HepG2 (cell line): ENCODE measurements at regions not wholly inside any gene's neighbourhood (a gene's known extent, or its start where the extent isn't known, plus 50 kb on each side); places are given as distances from the start of the nearest gene placed in this dataset.
A peak's percentile ranks its signal among the peaks of the same experiment; 100 is the strongest.

ENCODE experiments used
- ATAD3A ChIP-seq: sonication (generic); formaldehyde crosslinking; IDR thresholded peaks from 2 replicates; pipeline ENCODE4 v1.4.0; 2020; ENCODE audit warnings: missing genetic modification reagents
- EHMT2 ChIP-seq: fragments of 200-600 bp; sonication (generic); IDR thresholded peaks from 2 replicates; pipeline ENCODE4 v1.7.0; 2017; ENCODE audit warnings: antibody characterized with exemption, low read depth, low read length, borderline replicate concordance
- GATAD2A ChIP-seq: IDR thresholded peaks from 2 replicates; pipeline ENCODE4 v1.6.1; 2016
- GTF3A ChIP-seq: sonication (generic); formaldehyde crosslinking; conservative IDR thresholded peaks from 2 replicates; pipeline ENCODE4 v1.4.0; 2020; ENCODE audit warnings: mild to moderate bottlenecking, missing genetic modification reagents
- HDAC2 ChIP-seq: sonication (generic); formaldehyde crosslinking; IDR thresholded peaks from 2 replicates; pipeline ENCODE4 v1.4.0; 2020; ENCODE audit warnings: missing genetic modification reagents
- IRF2 ChIP-seq: IDR thresholded peaks from 2 replicates; pipeline ENCODE4 v1.6.1; 2018; ENCODE audit warnings: missing genetic modification reagents, missing compliant biosample characterization
- JDP2 ChIP-seq: sonication (generic); formaldehyde crosslinking; IDR thresholded peaks from 2 replicates; pipeline ENCODE4 v1.8.1; 2022; ENCODE audit warnings: missing genetic modification reagents, borderline replicate concordance
- KDM5B ChIP-seq: sonication (generic); formaldehyde crosslinking; IDR thresholded peaks from 2 replicates; pipeline ENCODE4 v1.4.0; 2020; ENCODE audit warnings: missing genetic modification reagents, mild to moderate bottlenecking, borderline replicate concordance
- KLF15 ChIP-seq: sonication (generic); formaldehyde crosslinking; IDR thresholded peaks from 2 replicates; pipeline ENCODE4 v1.8.1; 2023; ENCODE audit warnings: borderline replicate concordance, mild to moderate bottlenecking, inconsistent platforms, missing genetic modification reagents, mixed read lengths
- KLF16 ChIP-seq, 2 experiments: sonication (generic) in 1 of 2; formaldehyde crosslinking in 1 of 2; IDR thresholded peaks; 2 replicates each; pipeline versions ENCODE4 v1.6.1 to v1.8.0; 2016 to 2023; ENCODE audit warnings: missing genetic modification reagents in 2 of 2, missing compliant biosample characterization in 1 of 2
- MAF1 ChIP-seq: sonication (generic); formaldehyde crosslinking; IDR thresholded peaks from 2 replicates; pipeline ENCODE4 v1.5.0; 2020; ENCODE audit warnings: missing genetic modification reagents, borderline replicate concordance
- MYC ChIP-seq: sonication (generic); formaldehyde crosslinking; IDR thresholded peaks from 2 replicates; pipeline ENCODE4 v1.9.0; 2021; ENCODE audit warnings: missing genetic modification reagents, borderline replicate concordance
- REL ChIP-seq: sonication (generic); formaldehyde crosslinking; conservative IDR thresholded peaks from 2 replicates; pipeline ENCODE4 v1.8.0; 2022; ENCODE audit warnings: mild to moderate bottlenecking, missing genetic modification reagents, moderate library complexity
- SP2 ChIP-seq: sonication (generic); formaldehyde crosslinking; IDR thresholded peaks from 2 replicates; pipeline ENCODE4 v1.5.1; 2020; ENCODE audit warnings: mild to moderate bottlenecking, missing genetic modification reagents
- TGIF2 ChIP-seq: IDR thresholded peaks from 2 replicates; pipeline ENCODE4 v1.6.1; 2016; ENCODE audit warnings: control low read depth, missing compliant biosample characterization
- ZNF253 ChIP-seq: sonication (generic); formaldehyde crosslinking; IDR thresholded peaks from 2 replicates; pipeline ENCODE4 v1.8.0; 2022; ENCODE audit warnings: mild to moderate bottlenecking, missing genetic modification reagents, borderline replicate concordance
- ZNF296 ChIP-seq: sonication (generic); formaldehyde crosslinking; conservative IDR thresholded peaks from 2 replicates; pipeline ENCODE4 v1.5.0; 2020; ENCODE audit warnings: mild to moderate bottlenecking, missing genetic modification reagents
- ZNF468 ChIP-seq: sonication (generic); formaldehyde crosslinking; IDR thresholded peaks from 2 replicates; pipeline ENCODE4 v1.8.0; 2022; ENCODE audit warnings: mild to moderate bottlenecking, moderate library complexity, missing genetic modification reagents
- ZNF616 ChIP-seq: sonication (generic); formaldehyde crosslinking; IDR thresholded peaks from 2 replicates; pipeline ENCODE4 v1.5.0; 2020; ENCODE audit warnings: low read depth, mild to moderate bottlenecking, missing genetic modification reagents
- ZNF83 ChIP-seq: sonication (generic); formaldehyde crosslinking; IDR thresholded peaks from 2 replicates; pipeline ENCODE4 v1.4.0; 2020; ENCODE audit warnings: missing genetic modification reagents, mild to moderate bottlenecking, borderline replicate concordance
- TF ChIP-seq, protein P1 (sequence below): sonication (generic); formaldehyde crosslinking; IDR thresholded peaks from 2 replicates; pipeline ENCODE4 v1.4.0; 2020; ENCODE audit warnings: mild to moderate bottlenecking, missing genetic modification reagents
- TF ChIP-seq, protein P2 (sequence below): sonication (generic); formaldehyde crosslinking; IDR thresholded peaks from 2 replicates; pipeline ENCODE4 v1.4.0; 2020; ENCODE audit warnings: missing genetic modification reagents, borderline replicate concordance
- TF ChIP-seq, protein P3 (sequence below): IDR thresholded peaks from 2 replicates; pipeline ENCODE4 v1.6.1; 2016; ENCODE audit warnings: mild to moderate bottlenecking

DNA sequence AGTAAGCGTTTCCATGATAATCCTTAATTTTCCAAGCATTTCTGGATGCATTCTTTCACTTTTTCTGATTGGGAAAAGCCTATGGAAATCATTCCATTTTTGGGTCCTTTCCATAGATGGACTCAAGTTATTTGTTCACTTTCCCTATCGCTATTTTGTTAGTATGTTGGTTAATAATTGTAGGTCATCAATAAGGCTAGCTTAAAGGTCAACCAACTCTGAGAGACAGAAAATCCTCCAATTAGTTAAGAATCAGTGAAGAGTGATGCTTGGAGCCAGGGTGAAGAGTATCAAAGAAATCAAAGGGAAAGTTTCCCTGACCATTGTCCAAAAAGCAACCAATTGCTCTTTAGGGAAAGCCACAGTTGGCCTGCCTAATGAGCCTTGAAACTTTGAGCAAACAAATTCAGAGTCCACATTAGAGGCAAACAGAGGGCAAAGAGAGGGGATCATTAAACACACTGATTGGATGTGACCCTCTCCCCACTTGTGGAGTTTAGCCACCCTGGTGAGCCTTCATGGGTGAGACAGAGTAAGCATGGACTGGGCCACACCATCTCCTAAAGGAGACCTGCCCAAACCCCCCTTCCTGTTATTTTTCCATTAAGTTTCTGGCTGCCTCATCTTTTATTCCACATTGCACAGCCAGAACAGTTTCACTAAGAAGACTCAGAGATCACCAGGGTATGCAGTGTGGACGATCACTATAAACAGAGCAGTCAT, 133.4 kb upstream of the DYNLRB2 start (continued):
- TF ChIP-seq, protein P1, sequence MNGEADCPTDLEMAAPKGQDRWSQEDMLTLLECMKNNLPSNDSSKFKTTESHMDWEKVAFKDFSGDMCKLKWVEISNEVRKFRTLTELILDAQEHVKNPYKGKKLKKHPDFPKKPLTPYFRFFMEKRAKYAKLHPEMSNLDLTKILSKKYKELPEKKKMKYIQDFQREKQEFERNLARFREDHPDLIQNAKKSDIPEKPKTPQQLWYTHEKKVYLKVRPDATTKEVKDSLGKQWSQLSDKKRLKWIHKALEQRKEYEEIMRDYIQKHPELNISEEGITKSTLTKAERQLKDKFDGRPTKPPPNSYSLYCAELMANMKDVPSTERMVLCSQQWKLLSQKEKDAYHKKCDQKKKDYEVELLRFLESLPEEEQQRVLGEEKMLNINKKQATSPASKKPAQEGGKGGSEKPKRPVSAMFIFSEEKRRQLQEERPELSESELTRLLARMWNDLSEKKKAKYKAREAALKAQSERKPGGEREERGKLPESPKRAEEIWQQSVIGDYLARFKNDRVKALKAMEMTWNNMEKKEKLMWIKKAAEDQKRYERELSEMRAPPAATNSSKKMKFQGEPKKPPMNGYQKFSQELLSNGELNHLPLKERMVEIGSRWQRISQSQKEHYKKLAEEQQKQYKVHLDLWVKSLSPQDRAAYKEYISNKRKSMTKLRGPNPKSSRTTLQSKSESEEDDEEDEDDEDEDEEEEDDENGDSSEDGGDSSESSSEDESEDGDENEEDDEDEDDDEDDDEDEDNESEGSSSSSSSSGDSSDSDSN: no peak
- TF ChIP-seq, protein P2, sequence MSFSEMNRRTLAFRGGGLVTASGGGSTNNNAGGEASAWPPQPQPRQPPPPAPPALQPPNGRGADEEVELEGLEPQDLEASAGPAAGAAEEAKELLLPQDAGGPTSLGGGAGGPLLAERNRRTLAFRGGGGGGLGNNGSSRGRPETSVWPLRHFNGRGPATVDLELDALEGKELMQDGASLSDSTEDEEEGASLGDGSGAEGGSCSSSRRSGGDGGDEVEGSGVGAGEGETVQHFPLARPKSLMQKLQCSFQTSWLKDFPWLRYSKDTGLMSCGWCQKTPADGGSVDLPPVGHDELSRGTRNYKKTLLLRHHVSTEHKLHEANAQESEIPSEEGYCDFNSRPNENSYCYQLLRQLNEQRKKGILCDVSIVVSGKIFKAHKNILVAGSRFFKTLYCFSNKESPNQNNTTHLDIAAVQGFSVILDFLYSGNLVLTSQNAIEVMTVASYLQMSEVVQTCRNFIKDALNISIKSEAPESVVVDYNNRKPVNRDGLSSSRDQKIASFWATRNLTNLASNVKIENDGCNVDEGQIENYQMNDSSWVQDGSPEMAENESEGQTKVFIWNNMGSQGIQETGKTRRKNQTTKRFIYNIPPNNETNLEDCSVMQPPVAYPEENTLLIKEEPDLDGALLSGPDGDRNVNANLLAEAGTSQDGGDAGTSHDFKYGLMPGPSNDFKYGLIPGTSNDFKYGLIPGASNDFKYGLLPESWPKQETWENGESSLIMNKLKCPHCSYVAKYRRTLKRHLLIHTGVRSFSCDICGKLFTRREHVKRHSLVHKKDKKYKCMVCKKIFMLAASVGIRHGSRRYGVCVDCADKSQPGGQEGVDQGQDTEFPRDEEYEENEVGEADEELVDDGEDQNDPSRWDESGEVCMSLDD (CRISPR knock-in tag): no peak
- TF ChIP-seq ZNF296 (CRISPR knock-in tag) (no peak), ATAD3A (CRISPR knock-in tag) (no peak), KDM5B (CRISPR knock-in tag) (no peak), KLF15 (CRISPR knock-in tag) (no peak), ZNF468 (no peak), TGIF2 (no peak), ZNF83 (CRISPR knock-in tag) (0 out of 2 replicates have a peak, but pooled peaks have one; percentile 42), JDP2 (CRISPR knock-in tag) (no peak), ZNF253 (CRISPR knock-in tag) (no peak), SP2 (no peak; the same call in 1 of the 2 replicates), ZNF616 (CRISPR knock-in tag) (no peak), GTF3A (CRISPR knock-in tag) (no peak), KLF16 (CRISPR knock-in tag; IDR thresholded peaks at IDR 0.05) (peak in 1 of 2 experiments; percentile 45; a peak in 1 of 4 replicates), MYC (CRISPR knock-in tag) (no peak), REL (CRISPR knock-in tag) (no peak), MAF1 (no peak), HDAC2 (CRISPR knock-in tag) (peak; percentile 86), IRF2 (no peak), GATAD2A (peak; percentile 92), EHMT2 (peak; percentile 97)
- TF ChIP-seq, protein P3, sequence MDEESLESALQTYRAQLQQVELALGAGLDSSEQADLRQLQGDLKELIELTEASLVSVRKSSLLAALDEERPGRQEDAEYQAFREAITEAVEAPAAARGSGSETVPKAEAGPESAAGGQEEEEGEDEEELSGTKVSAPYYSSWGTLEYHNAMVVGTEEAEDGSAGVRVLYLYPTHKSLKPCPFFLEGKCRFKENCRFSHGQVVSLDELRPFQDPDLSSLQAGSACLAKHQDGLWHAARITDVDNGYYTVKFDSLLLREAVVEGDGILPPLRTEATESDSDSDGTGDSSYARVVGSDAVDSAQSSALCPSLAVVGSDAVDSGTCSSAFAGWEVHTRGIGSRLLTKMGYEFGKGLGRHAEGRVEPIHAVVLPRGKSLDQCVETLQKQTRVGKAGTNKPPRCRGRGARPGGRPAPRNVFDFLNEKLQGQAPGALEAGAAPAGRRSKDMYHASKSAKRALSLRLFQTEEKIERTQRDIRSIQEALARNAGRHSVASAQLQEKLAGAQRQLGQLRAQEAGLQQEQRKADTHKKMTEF (CRISPR knock-in tag): peak; percentile 64; the same call in 1 of the 2 replicates
